ENCODE measurements at regions not wholly inside any gene's neighbourhood (a gene's known extent, or its start where the extent isn't known, plus 50 kb on each side); places are given as distances from the start of the nearest gene placed in this dataset.

- TF ChIP-seq EZH2 (IDR thresholded peaks at IDR 0.05; ENCODE audit: low read length, unreplicated experiment): no peak
- no peak for TF ChIP-seq CTCF (conservative IDR thresholded peaks at IDR 0.05; ENCODE audit: low read depth, low read length)
- no peak for TF ChIP-seq EZH2phosphoT487 (IDR thresholded peaks at IDR 0.05; ENCODE audit: borderline replicate concordance, low read length)
Observed at GRCh38 chr6:85867595-85867994, 224.9 kb upstream of the SYNCRIP start.

GRCh38 chr6:85866758-85867401 lies 224.2 kb upstream of the SYNCRIP start:
- DNase-seq: no peak
- ATAC-seq: no peak
- intact Hi-C loops (cut with micrococcal nuclease): loop anchor here (5.0 kb wide), 1 partner anchor 90 kb away; no protein-coding TSS in a partner anchor
- no peaks in the 10 kb centered on the region for H3K9me2 ChIP-seq (replicated peaks; ENCODE audit: low read length)
- no peaks in the 10 kb centered on the region for H3K9me3 ChIP-seq (ENCODE audit: low read length)
- no peak for TF ChIP-seq EZH2phosphoT487 (IDR thresholded peaks at IDR 0.05; ENCODE audit: borderline replicate concordance, low read length)
- no peak for TF ChIP-seq EZH2 (IDR thresholded peaks at IDR 0.05; ENCODE audit: low read length, unreplicated experiment)
- no peak for TF ChIP-seq CTCF (conservative IDR thresholded peaks at IDR 0.05; ENCODE audit: low read depth, low read length)
- H3K36me3 ChIP-seq (ENCODE audit: low read depth, low read length): no peaks in the 10 kb centered on the region
- no peaks in the 10 kb centered on the region for H3F3A ChIP-seq (ENCODE audit: low read length, unreplicated experiment)
- peak overlapping the region; percentile 72 for H2AFZ ChIP-seq (ENCODE audit: low read length)
- POLR2A ChIA-PET (ENCODE audit: unreplicated experiment): no interaction called here
- H3K9ac ChIP-seq (ENCODE audit: low read length): no peak overlapping the region
- peak overlapping the region; percentile 96 for H3K4me2 ChIP-seq (ENCODE audit: low read length)
- CTCF ChIA-PET: no interaction called here
- H3K4me3 ChIP-seq (ENCODE audit: low read length): peak overlapping the region; percentile 67; the same call in 1 of the 2 replicates
- H3K27me3 ChIP-seq (ENCODE audit: low read length): no peaks in the 10 kb centered on the region
- BruUV-seq (replicated peaks): no TSS peak
- H3K79me2 ChIP-seq (ENCODE audit: low read length): no peaks in the 10 kb centered on the region
- H3K27ac ChIP-seq (ENCODE audit: low read length): 0 out of 2 replicates have a peak overlapping the region, but pooled peaks have one; percentile 33
- H3K4me1 ChIP-seq (ENCODE audit: insufficient read depth, low read length): peaks cover 20% of the 10 kb centered on the region
- H4K20me1 ChIP-seq (ENCODE audit: low read length): no peaks in the 10 kb centered on the region

More at GRCh38 chr6:85867595-85867994, 224.9 kb upstream of the SYNCRIP start:
- Histone ChIP-seq H3K4me3 (ENCODE audit: low read length) (no peak overlapping the region), H3K27ac (ENCODE audit: low read length) (no peak overlapping the region), H3K27me3 (ENCODE audit: low read length) (no peaks in the 10 kb centered on the region), H3K36me3 (ENCODE audit: low read depth, low read length) (no peaks in the 10 kb centered on the region), H3K4me1 (ENCODE audit: insufficient read depth, low read length) (peaks cover 20% of the 10 kb centered on the region), H2AFZ (ENCODE audit: low read length) (no peak overlapping the region), H3F3A (ENCODE audit: low read length, unreplicated experiment) (no peaks in the 10 kb centered on the region), H4K20me1 (ENCODE audit: low read length) (no peaks in the 10 kb centered on the region), H3K4me2 (ENCODE audit: low read length) (no peak overlapping the region), H3K9me3 (ENCODE audit: low read length) (no peaks in the 10 kb centered on the region), H3K79me2 (ENCODE audit: low read length) (no peaks in the 10 kb centered on the region), H3K9ac (ENCODE audit: low read length) (no peak overlapping the region), H3K9me2 (replicated peaks; ENCODE audit: low read length) (no peaks in the 10 kb centered on the region)
- POLR2A ChIA-PET (ENCODE audit: unreplicated experiment): no interaction called here
- no TSS peak for BruUV-seq (replicated peaks)
- CTCF ChIA-PET: no interaction called here
- ATAC-seq: no peak
- intact Hi-C loops (cut with micrococcal nuclease): loop anchor here (5.0 kb wide), 1 partner anchor 90 kb away; no protein-coding TSS in a partner anchor
- DNase-seq: no peak

GRCh38 chr6:85866370-85866730 lies 223.7 kb upstream of the SYNCRIP start:
- Histone ChIP-seq H3K36me3 (ENCODE audit: low read depth, low read length) (no peaks in the 10 kb centered on the region), H3K4me1 (ENCODE audit: insufficient read depth, low read length) (peaks cover 20% of the 10 kb centered on the region), H3K9ac (ENCODE audit: low read length) (no peak overlapping the region), H3K27ac (ENCODE audit: low read length) (peak overlapping the region; percentile 33), H3K4me2 (ENCODE audit: low read length) (peak overlapping the region; percentile 96), H3K27me3 (ENCODE audit: low read length) (no peaks in the 10 kb centered on the region), H3K4me3 (ENCODE audit: low read length) (peak overlapping the region; percentile 67), H3F3A (ENCODE audit: low read length, unreplicated experiment) (no peaks in the 10 kb centered on the region), H3K79me2 (ENCODE audit: low read length) (no peaks in the 10 kb centered on the region), H3K9me3 (ENCODE audit: low read length) (no peaks in the 10 kb centered on the region), H2AFZ (ENCODE audit: low read length) (peak overlapping the region; percentile 72), H4K20me1 (ENCODE audit: low read length) (no peaks in the 10 kb centered on the region), H3K9me2 (replicated peaks; ENCODE audit: low read length) (no peaks in the 10 kb centered on the region)
- no peak for TF ChIP-seq EZH2phosphoT487 (IDR thresholded peaks at IDR 0.05; ENCODE audit: borderline replicate concordance, low read length)
- TF ChIP-seq EZH2 (IDR thresholded peaks at IDR 0.05; ENCODE audit: low read length, unreplicated experiment): no peak
- no peak for TF ChIP-seq CTCF (conservative IDR thresholded peaks at IDR 0.05; ENCODE audit: low read depth, low read length)
- intact Hi-C loops (cut with micrococcal nuclease): loop anchor here (5.0 kb wide), 1 partner anchor 89 kb away; no protein-coding TSS in a partner anchor
- POLR2A ChIA-PET (ENCODE audit: unreplicated experiment): no interaction called here
- BruUV-seq (replicated peaks): no TSS peak
- DNase-seq: no peak
- peak; percentile 51 for ATAC-seq
- CTCF ChIA-PET: no interaction called here

Measured in PC-3 (cell line).